Colonic mucosa (tissue), 4 donors: ENCODE measurements at regions not wholly inside any gene's neighbourhood (a gene's known extent, or its start where the extent isn't known, plus 50 kb on each side); places are given as distances from the start of the nearest gene placed in this dataset.
A peak's percentile ranks its signal among the peaks of the same experiment; 100 is the strongest.
"Not testable (repeated sequence)": the region's sequence is repeated elsewhere in the genome, so short reads cannot be mapped to it uniquely, and the experiment has no call there.

Experiments used
- DNase-seq: peaks from one replicate; pipeline ENCODE4 v3.0.0-alpha.2; 2020
- H3K27ac ChIP-seq: fragments of 200-600 bp; one replicate; pipeline ENCODE4 v1.8.0; 2021
- H3K27me3 ChIP-seq: fragments of 200-600 bp; one replicate; pipeline ENCODE4 v1.8.0; 2021
- H3K36me3 ChIP-seq: fragments of 200-600 bp; one replicate; pipeline ENCODE4 v1.8.0; 2021
- H3K4me1 ChIP-seq: fragments of 200-600 bp; one replicate; pipeline ENCODE4 v1.8.0; 2021; ENCODE audit warnings: mild to moderate bottlenecking
- H3K4me3 ChIP-seq: fragments of 200-600 bp; one replicate; pipeline ENCODE4 v1.8.0; 2021
- H3K9ac ChIP-seq, 2 donors: one replicate each; pipeline ENCODE4 v1.7.0; 2013; ENCODE audit warnings: control low read depth in 2 of 2, low read depth in 2 of 2, low read length in 2 of 2
- H3K9me3 ChIP-seq: fragments of 200-600 bp; one replicate; pipeline ENCODE4 v1.8.0; 2021
- intact Hi-C: fragments of 100-400 bp; cut with DNase I; formaldehyde crosslinking; loops from one replicate; pipeline ENCODE4 v1.14.1; 2022
- TF ChIP-seq, protein P1 (sequence below): fragments of 200-600 bp; IDR thresholded peaks from one replicate; pipeline ENCODE4 v1.8.0; 2022; ENCODE audit warnings: antibody characterized with exemption, mild to moderate bottlenecking
- donor health status: healthy.
- donor health status: DM: no; HTN: no; CAD: no.
- donor health status: DM: no; HTN: no; CAD: no.

DNA sequence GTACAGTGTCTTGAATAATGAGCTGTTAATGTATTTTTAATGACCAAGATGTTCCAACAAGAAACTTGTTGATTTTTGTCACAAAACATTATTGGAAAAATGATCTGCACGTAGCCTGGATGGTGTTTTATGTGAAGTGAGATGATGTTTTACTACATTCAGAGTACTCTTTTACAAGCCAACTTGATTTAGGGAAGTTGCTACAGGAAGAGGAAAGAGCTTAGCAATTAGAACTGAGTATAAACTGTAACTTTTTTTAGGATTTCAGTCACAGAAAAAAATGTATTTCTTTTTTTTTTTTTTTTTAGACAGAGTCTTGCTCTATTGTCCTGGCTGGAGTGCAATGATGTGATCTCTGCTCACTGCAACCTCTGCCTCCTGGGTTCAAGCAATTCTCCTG lies 113.6 kb upstream of the ADRA1B start:
- no peak for DNase-seq
- TF ChIP-seq, protein P1, sequence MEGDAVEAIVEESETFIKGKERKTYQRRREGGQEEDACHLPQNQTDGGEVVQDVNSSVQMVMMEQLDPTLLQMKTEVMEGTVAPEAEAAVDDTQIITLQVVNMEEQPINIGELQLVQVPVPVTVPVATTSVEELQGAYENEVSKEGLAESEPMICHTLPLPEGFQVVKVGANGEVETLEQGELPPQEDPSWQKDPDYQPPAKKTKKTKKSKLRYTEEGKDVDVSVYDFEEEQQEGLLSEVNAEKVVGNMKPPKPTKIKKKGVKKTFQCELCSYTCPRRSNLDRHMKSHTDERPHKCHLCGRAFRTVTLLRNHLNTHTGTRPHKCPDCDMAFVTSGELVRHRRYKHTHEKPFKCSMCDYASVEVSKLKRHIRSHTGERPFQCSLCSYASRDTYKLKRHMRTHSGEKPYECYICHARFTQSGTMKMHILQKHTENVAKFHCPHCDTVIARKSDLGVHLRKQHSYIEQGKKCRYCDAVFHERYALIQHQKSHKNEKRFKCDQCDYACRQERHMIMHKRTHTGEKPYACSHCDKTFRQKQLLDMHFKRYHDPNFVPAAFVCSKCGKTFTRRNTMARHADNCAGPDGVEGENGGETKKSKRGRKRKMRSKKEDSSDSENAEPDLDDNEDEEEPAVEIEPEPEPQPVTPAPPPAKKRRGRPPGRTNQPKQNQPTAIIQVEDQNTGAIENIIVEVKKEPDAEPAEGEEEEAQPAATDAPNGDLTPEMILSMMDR, result no peak
- Histone ChIP-seq H3K36me3 (no peaks in the 10 kb centered on the region), H3K4me1 (no peaks in the 10 kb centered on the region), H3K27ac (no peak overlapping the region), H3K27me3 (no peaks in the 10 kb centered on the region), H3K9ac (no peak overlapping the region), H3K4me3 (no peak overlapping the region), H3K9me3 (no peaks in the 10 kb centered on the region)
- intact Hi-C loops, result no loop called here

DNA sequence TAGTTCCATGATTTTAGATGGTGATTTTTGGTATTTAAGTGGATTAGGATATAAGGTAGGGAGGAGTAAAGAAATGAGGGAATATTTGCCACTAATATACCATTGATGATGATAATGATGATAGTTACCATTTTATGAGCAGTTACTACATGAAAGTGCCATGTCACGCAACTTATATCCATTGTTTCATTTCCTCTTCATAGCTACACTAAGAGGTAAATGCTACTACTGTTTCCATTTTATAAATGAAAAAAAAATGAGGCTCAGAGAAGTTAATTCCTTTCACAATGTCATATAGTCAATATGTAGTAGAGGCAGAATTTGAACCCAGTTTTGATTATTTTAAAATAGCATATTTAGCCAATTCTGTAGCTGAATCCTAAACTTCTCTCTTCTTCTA lies 112.2 kb upstream of the ADRA1B start:
- Histone ChIP-seq H3K4me3 (no peak overlapping the region), H3K36me3 (no peaks in the 10 kb centered on the region), H3K27ac (no peak overlapping the region), H3K9me3 (no peaks in the 10 kb centered on the region), H3K9ac (no peak overlapping the region), H3K27me3 (no peaks in the 10 kb centered on the region), H3K4me1 (no peaks in the 10 kb centered on the region)
- intact Hi-C loops, result no loop called here
- TF ChIP-seq, protein P1, result no peak
- no peak for DNase-seq

DNA sequence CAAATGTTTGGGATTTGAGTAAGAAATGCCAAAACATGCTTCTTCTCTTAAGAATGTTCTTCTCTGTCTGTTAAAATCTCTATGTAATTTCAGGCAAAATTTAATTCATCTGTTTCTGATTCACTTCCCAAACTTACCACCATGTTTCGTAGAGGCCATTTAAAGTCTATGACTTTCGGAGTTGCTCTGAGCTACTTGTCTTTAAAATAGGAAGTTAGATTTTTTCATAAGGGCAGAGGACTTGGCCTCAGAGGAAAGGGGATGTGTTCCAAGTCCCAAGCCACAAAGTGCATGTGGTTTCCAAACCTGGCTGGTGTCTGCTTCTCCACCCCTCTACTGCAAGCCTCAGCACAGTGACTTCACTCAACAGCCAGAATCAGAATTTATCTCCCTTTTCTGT lies 111.3 kb upstream of the ADRA1B start:
- H3K9ac ChIP-seq, result no peak overlapping the region

DNA sequence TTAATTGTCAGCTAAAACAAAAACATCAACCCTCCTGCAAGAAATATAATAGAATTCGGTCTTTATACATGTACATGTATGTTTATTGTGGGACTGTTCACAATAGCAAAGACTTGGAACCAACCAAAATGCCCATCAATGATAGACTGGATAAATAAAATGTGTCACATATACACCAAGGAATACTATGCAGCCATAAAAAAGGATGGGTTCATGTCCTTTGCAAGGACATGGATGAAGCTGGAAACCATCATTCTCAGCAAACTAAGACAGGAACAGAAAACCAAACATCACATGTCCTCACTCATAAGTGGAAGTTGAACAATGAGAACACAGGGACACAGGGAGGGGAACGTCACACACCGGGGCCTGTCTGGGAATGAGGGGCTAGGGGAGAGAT lies 109.1 kb upstream of the ADRA1B start:
- intact Hi-C loops, H3K36me3 ChIP-seq, H3K27me3 ChIP-seq, H3K4me1 ChIP-seq, H3K9me3 ChIP-seq, H3K27ac ChIP-seq, H3K4me3 ChIP-seq, H3K9ac ChIP-seq, DNase-seq: not testable (repeated sequence)

More for the DNA sequence above, 111.3 kb upstream of the ADRA1B start:
- Histone ChIP-seq H3K27ac (no peak overlapping the region), H3K36me3 (no peaks in the 10 kb centered on the region), H3K9me3 (no peaks in the 10 kb centered on the region), H3K4me1 (no peaks in the 10 kb centered on the region), H3K27me3 (no peaks in the 10 kb centered on the region), H3K4me3 (no peak overlapping the region)
- TF ChIP-seq, protein P1, result no peak
- peak; percentile 27 for DNase-seq
- intact Hi-C loops, result no loop called here

DNA sequence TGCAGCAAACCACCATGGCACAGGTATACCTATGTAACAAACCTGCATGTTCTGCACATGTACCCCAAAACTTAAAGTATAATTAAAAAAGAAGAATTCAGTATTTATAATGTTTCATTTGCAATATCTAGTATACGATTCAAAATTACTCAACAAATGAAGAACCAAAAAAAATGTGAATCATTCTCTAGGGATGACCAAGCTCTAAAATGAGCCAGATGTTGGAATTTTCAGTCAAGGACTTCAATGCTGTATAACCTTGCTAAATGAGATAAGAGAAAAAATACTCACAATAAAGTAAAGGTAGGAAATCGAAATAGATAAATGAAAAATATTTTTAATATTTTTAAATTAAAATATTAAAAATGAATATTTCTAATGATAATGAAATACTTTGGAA lies 108.7 kb upstream of the ADRA1B start:
- intact Hi-C loops, result no loop called here
- no peaks in the 10 kb centered on the region for H3K4me1 ChIP-seq
- no peak for DNase-seq
- no peak overlapping the region for H3K27ac ChIP-seq
- H3K9ac ChIP-seq, result no peak overlapping the region
- no peak overlapping the region for H3K4me3 ChIP-seq
- no peaks in the 10 kb centered on the region for H3K27me3 ChIP-seq
- H3K9me3 ChIP-seq, result no peaks in the 10 kb centered on the region
- no peaks in the 10 kb centered on the region for H3K36me3 ChIP-seq
- TF ChIP-seq, protein P1, result no peak

DNA sequence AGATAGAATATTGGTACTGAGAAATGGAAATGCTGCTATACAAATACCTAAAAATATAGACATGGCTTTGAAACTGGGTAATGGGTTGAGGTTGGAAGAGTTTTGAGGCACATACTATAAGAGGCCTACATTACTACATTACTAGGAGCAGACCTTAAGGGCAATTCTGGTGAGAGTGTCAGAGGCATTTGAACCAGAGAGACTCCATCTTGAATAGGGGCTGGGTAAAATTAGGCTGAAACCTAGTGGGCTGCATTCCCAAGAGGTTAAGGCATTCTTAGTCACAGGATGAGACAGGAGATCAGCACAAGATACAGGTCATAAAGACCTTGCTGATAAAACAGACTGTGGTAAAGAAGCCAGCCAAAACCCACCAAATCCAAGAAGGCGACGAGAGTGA lies 104.6 kb upstream of the ADRA1B start:
- Histone ChIP-seq H3K27me3 (no peaks in the 10 kb centered on the region), H3K9me3 (no peaks in the 10 kb centered on the region), H3K4me1 (no peaks in the 10 kb centered on the region), H3K36me3 (no peaks in the 10 kb centered on the region), H3K4me3 (no peak overlapping the region), H3K27ac (no peak overlapping the region), H3K9ac (no peak overlapping the region)
- intact Hi-C loops, result no loop called here
- TF ChIP-seq, protein P1, result no peak
- DNase-seq, result no peak

DNA sequence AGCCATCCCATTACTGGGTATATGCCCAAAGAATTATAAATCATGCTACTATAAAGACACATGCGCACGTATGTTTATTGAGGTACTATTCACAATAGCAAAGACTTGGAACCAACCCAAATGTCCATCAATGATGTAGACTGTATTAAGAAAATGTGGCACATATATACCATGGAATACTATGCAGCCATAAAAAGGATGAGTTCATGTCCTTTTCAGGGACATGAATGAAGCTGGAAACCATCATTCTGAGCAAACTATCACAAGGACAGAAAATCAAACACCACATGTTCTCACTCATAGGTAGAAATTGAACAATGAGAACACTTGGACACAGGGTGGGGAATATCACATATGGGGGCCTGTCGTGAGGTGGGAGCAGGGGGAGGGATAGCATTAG lies 103.5 kb upstream of the ADRA1B start:
- H3K4me1 ChIP-seq, intact Hi-C loops, H3K27ac ChIP-seq, H3K36me3 ChIP-seq, H3K9me3 ChIP-seq, H3K27me3 ChIP-seq, H3K9ac ChIP-seq, H3K4me3 ChIP-seq, DNase-seq: not testable (repeated sequence)
